HepG2 (cell line): ENCODE measurements at regions not wholly inside any gene's neighbourhood (a gene's known extent, or its start where the extent isn't known, plus 50 kb on each side); places are given as distances from the start of the nearest gene placed in this dataset.

ENCODE experiments used
- ATAC-seq: fragments of 200-7000 bp; cut with Tn5 transposase; 3 replicates; pipeline ENCODE4 v1.9.1; 2020; ENCODE audit warnings: mild to moderate bottlenecking, moderate library complexity
- BruUV-seq: library from RNA; stranded (reverse); fragments of 400-500 nt; replicated peaks from 2 replicates; lab custom pipeline; 2021; lab: Mats Ljungman, UMichigan
- CTCF ChIA-PET: fragments of 300-600 bp; formaldehyde crosslinking; extraction: SDS; loops from one replicate; lab custom pipeline; 2021; ENCODE audit warnings: low total read pairs, inconsistent platforms, low intra/inter-chr PET ratio; lab: Yijun Ruan, JAX
- POLR2A ChIA-PET: fragments of 350-600 bp; sonication (Branson Sonifier 250); formaldehyde crosslinking; loops from one replicate; lab custom pipeline; 2020; ENCODE audit warnings: antibody characterized with exemption, inconsistent platforms; lab: Yijun Ruan, JAX
- DNase-seq: peaks from one replicate; pipeline ENCODE4 v3.0.0-alpha.2; 2015; ENCODE audit warnings: low spot score
- FAIRE-seq: peaks from 3 replicates; lab custom pipeline; 2011; peaks lifted over from hg19 to GRCh38; lab: Jason Lieb, UNC
- H2AFZ ChIP-seq: one replicate; pipeline ENCODE4 v1.6.1; 2011; ENCODE audit warnings: low read length, inconsistent platforms
- H3K27ac ChIP-seq: fragments of 300-600 bp; 3 replicates; pipeline ENCODE4 v1.8.0; 2011; ENCODE audit warnings: mixed run types, mild to moderate bottlenecking, mixed read lengths, low read length, inconsistent platforms; ENCODE audit not compliant: insufficient read depth; ENCODE audit errors: extremely low read length
- H3K27me3 ChIP-seq, 2 experiments: fragments of 200-600 bp in 1 of 2; 2 replicates in 1 of 2; 3 replicates in 1 of 2; pipeline versions ENCODE4 v1.6.0 to v1.8.0; 2011; ENCODE audit warnings: low read length in 2 of 2, mild to moderate bottlenecking in 2 of 2, moderate library complexity in 2 of 2, inconsistent platforms in 1 of 2; ENCODE audit not compliant: insufficient read depth in 2 of 2, control insufficient read depth in 1 of 2
- H3K36me3 ChIP-seq, 2 experiments: fragments of 200-600 bp in 1 of 2; replicated peaks in 1 of 2; 2 replicates in 1 of 2; 3 replicates in 1 of 2; pipeline versions ENCODE4 v1.5.1 to v1.8.0; 2011; ENCODE audit warnings: low read length in 2 of 2, inconsistent platforms in 1 of 2; ENCODE audit not compliant: insufficient read depth in 2 of 2, control insufficient read depth in 1 of 2
- H3K4me1 ChIP-seq: 2 replicates; pipeline ENCODE4 v1.5.1; 2012; ENCODE audit warnings: low read length, inconsistent platforms; ENCODE audit not compliant: insufficient read depth
- H3K4me2 ChIP-seq: 2 replicates; pipeline ENCODE4 v1.6.0; 2011; ENCODE audit warnings: low read depth, low read length, inconsistent platforms
- H3K4me3 ChIP-seq, 3 experiments: fragments of 200-600 bp in 1 of 3; sonication (generic), shearing (Covaris generic) in 1 of 3; replicated peaks in 1 of 3; 2 replicates each; pipeline ENCODE4 v1.5.1; 2011 to 2016; ENCODE audit warnings: low read length in 3 of 3, inconsistent platforms in 2 of 3, low read depth in 2 of 3, mild to moderate bottlenecking in 2 of 3, control low read depth in 1 of 3, mixed read lengths in 1 of 3; ENCODE audit not compliant: insufficient read depth in 1 of 3
- H3K79me2 ChIP-seq: one replicate; pipeline ENCODE4 v1.6.1; 2011; ENCODE audit warnings: low read length, inconsistent platforms; ENCODE audit not compliant: insufficient read depth
- H3K9ac ChIP-seq: 2 replicates; pipeline ENCODE4 v1.6.0; 2011; ENCODE audit warnings: mild to moderate bottlenecking, low read depth, low read length, inconsistent platforms; ENCODE audit not compliant: insufficient read depth
- H3K9me3 ChIP-seq: 2 replicates; pipeline ENCODE4 v1.5.1; 2012; ENCODE audit warnings: mild to moderate bottlenecking, low read length
- H4K20me1 ChIP-seq: 2 replicates; pipeline ENCODE4 v1.6.0; 2011; ENCODE audit warnings: inconsistent platforms, mild to moderate bottlenecking, low read length, moderate library complexity; ENCODE audit not compliant: insufficient read depth
- CCDC6 ChIP-seq: sonication (generic); formaldehyde crosslinking; IDR thresholded peaks from 2 replicates; pipeline ENCODE4 v1.8.1; 2022; ENCODE audit warnings: mild to moderate bottlenecking, missing genetic modification reagents, moderate library complexity
- DNMT3B ChIP-seq: conservative IDR thresholded peaks from 2 replicates; pipeline ENCODE4 v1.6.1; 2016; ENCODE audit warnings: missing biosample characterization, control low read depth
- GZF1 ChIP-seq: sonication (generic); formaldehyde crosslinking; IDR thresholded peaks from 2 replicates; pipeline ENCODE4 v1.5.1; 2020; ENCODE audit warnings: mild to moderate bottlenecking, missing genetic modification reagents
- MAFF ChIP-seq: IDR thresholded peaks from 2 replicates; pipeline ENCODE4 v1.6.1; 2011; ENCODE audit warnings: low read depth, low read length, improper control_type of control experiment
- MAFK ChIP-seq, 2 experiments: IDR thresholded peaks in 1 of 2; conservative IDR thresholded peaks in 1 of 2; 2 replicates each; pipeline ENCODE4 v1.6.1; 2011; ENCODE audit warnings: improper control_type of control experiment in 2 of 2, low read length in 2 of 2
- MEF2D ChIP-seq: sonication (generic); formaldehyde crosslinking; IDR thresholded peaks from 2 replicates; pipeline ENCODE4 v1.5.1; 2020; ENCODE audit warnings: mild to moderate bottlenecking, missing genetic modification reagents
- RARA ChIP-seq: IDR thresholded peaks from 2 replicates; pipeline ENCODE4 v1.6.1; 2016; ENCODE audit warnings: missing genetic modification reagents, missing compliant biosample characterization
- SYNCRIP ChIP-seq: fragments of 200-400 bp; formaldehyde crosslinking; IDR thresholded peaks from 2 replicates; pipeline ENCODE4 v1.6.1; 2018; ENCODE audit warnings: mild to moderate bottlenecking, low read depth, low read length; ENCODE audit not compliant: insufficient read depth
- TOE1 ChIP-seq: sonication (generic); formaldehyde crosslinking; IDR thresholded peaks from 2 replicates; pipeline ENCODE4 v1.4.0; 2020; ENCODE audit warnings: mild to moderate bottlenecking, missing genetic modification reagents
- ZKSCAN1 ChIP-seq: fragments of 150-350 bp; IDR thresholded peaks from 2 replicates; pipeline ENCODE4 v1.6.1; 2014; ENCODE audit warnings: low read length
- ZNF180 ChIP-seq: sonication (generic); formaldehyde crosslinking; IDR thresholded peaks from 2 replicates; pipeline ENCODE4 v1.4.0; 2020; ENCODE audit warnings: low read depth, missing genetic modification reagents, borderline replicate concordance
- ZNF441 ChIP-seq: sonication (generic); formaldehyde crosslinking; IDR thresholded peaks from 2 replicates; pipeline ENCODE4 v1.7.0; 2021; ENCODE audit warnings: missing genetic modification reagents, borderline replicate concordance
- ZNF615 ChIP-seq: sonication (generic); formaldehyde crosslinking; IDR thresholded peaks from 2 replicates; pipeline ENCODE4 v1.5.0; 2020; ENCODE audit warnings: mild to moderate bottlenecking, missing genetic modification reagents, borderline replicate concordance
- WGBS: methylation state at CpG from one replicate; pipeline ENCODE4 v1.1.6; 2017; ENCODE audit warnings: low lambda C conversion rate; 5-methylcytosine and 5-hydroxymethylcytosine counted together
- in situ Hi-C: cut with HindIII; loops from 2 replicates; pipeline ENCODE4 v1.10.0; 2017; ENCODE audit warnings: low pct_unique_long_range_greater_than_20kb; ENCODE audit not compliant: extremely low pct_ligation_motif_present
- intact Hi-C: fragments of 100-400 bp; cut with micrococcal nuclease; formaldehyde crosslinking; loops from one replicate; pipeline ENCODE4 v1.10.0; 2022; ENCODE audit not compliant: unreplicated experiment
- TF ChIP-seq, protein P1 (sequence below): sonication (generic); formaldehyde crosslinking; IDR thresholded peaks from 2 replicates; pipeline ENCODE4 v1.9.0; 2021; ENCODE audit warnings: missing genetic modification reagents, borderline replicate concordance
- TF ChIP-seq, protein P2 (sequence below): sonication (generic); formaldehyde crosslinking; conservative IDR thresholded peaks from 2 replicates; pipeline ENCODE4 v1.8.0; 2022; ENCODE audit warnings: low read depth, missing genetic modification reagents

DNA sequence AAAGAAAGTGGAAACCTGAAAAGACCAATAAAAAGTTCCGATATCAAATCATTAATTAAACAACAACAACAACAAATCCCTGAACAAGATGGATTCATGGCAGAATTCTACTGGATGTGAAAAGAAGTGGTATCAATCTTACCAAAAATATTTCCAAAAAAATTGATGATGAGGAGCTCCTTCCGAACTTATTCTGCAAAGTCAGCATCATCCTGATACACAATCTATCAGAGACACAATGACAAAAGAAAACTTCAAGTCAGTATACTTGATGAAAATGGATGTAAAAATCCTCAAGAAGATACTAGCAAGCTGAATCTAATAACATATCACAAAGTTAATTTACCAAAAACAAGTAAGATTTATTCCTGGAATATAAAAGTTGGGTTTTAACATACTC is 881.8 kb downstream of the SI start:
- TF ChIP-seq TOE1 (CRISPR knock-in tag) (no peak), MAFF (peak; percentile 79), MAFK (conservative IDR thresholded peaks at IDR 0.05 in 1 of 2, IDR thresholded peaks at IDR 0.05 in 1 of 2; ENCODE audit: low read length in 2 of 2) (peak; percentile 71 to 84)
- ChIA-PET POLR2A (no interaction called here), CTCF (no interaction called here)
- Histone ChIP-seq H3K4me2 (no peak overlapping the region), H4K20me1 (no peaks in the 10 kb centered on the region), H3K4me1 (no peaks in the 10 kb centered on the region), H3K79me2 (no peaks in the 10 kb centered on the region), H2AFZ (no peak overlapping the region), H3K9me3 (no peaks in the 10 kb centered on the region), H3K4me3 (no peak overlapping the region), H3K27me3 (no peaks in the 10 kb centered on the region; a peak in 1 of 5 replicates), H3K36me3 (no peaks in the 10 kb centered on the region), H3K9ac (no peak overlapping the region), H3K27ac (no peak overlapping the region)
- DNase-seq (no peak), ATAC-seq (no peak), FAIRE-seq (no peak)
- WGBS = 4% methylated on average over 2 of the region's 2 CpGs
- intact Hi-C loops (no loop called here), in situ Hi-C loops (no loop called here)
- no TSS peak for BruUV-seq

DNA sequence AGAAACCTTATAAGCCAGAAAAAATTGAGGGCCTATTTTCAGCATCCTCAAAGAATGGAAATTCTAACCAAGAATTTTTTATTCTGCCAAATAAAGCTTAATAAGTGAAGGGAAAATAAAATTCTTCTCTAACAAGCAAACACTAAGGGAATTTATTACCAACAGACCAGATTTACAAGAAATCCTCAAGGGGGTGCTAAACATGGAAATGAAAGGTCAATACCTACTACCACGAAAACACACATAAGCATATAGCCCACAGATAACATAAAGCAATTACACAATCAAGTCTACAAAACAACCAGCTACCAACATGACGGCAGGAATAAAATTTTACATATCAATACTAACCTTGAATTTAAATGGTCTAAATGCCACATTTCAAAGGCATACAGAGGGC is 883.5 kb downstream of the SI start:
- FAIRE-seq (peak; percentile 12), ATAC-seq (no peak), DNase-seq (peak; percentile 1)
- in situ Hi-C loops = no loop called here
- BruUV-seq = no TSS peak
- no peaks in the 10 kb centered on the region for H3K4me1 ChIP-seq
- WGBS = 5% methylated on average over 2 of the region's 2 CpGs
- no peaks in the 10 kb centered on the region for H4K20me1 ChIP-seq
- H3K27me3 ChIP-seq = no peaks in the 10 kb centered on the region; a peak in 1 of 5 replicates
- no peak overlapping the region for H3K9ac ChIP-seq
- H2AFZ ChIP-seq = no peak overlapping the region
- ChIA-PET POLR2A (no interaction called here), CTCF (interaction anchor here (1.3 kb wide), 1 partner anchor 991 kb away, joined by 5 read pairs; no protein-coding TSS in a partner anchor)
- intact Hi-C loops = no loop called here
- no peak overlapping the region for H3K27ac ChIP-seq
- no peaks in the 10 kb centered on the region for H3K36me3 ChIP-seq
- no peaks in the 10 kb centered on the region for H3K79me2 ChIP-seq
- no peak overlapping the region for H3K4me3 ChIP-seq
- H3K9me3 ChIP-seq = no peaks in the 10 kb centered on the region
- H3K4me2 ChIP-seq = no peak overlapping the region
- TF ChIP-seq RARA (no peak), CCDC6 (no peak), SYNCRIP (no peak), GZF1 (CRISPR knock-in tag) (no peak), ZNF615 (CRISPR knock-in tag) (no peak), DNMT3B (CRISPR knock-in tag) (no peak), ZNF441 (no peak), MEF2D (CRISPR knock-in tag) (no peak), ZNF180 (CRISPR knock-in tag) (no peak), ZKSCAN1 (no peak)
- TF ChIP-seq, protein P1, sequence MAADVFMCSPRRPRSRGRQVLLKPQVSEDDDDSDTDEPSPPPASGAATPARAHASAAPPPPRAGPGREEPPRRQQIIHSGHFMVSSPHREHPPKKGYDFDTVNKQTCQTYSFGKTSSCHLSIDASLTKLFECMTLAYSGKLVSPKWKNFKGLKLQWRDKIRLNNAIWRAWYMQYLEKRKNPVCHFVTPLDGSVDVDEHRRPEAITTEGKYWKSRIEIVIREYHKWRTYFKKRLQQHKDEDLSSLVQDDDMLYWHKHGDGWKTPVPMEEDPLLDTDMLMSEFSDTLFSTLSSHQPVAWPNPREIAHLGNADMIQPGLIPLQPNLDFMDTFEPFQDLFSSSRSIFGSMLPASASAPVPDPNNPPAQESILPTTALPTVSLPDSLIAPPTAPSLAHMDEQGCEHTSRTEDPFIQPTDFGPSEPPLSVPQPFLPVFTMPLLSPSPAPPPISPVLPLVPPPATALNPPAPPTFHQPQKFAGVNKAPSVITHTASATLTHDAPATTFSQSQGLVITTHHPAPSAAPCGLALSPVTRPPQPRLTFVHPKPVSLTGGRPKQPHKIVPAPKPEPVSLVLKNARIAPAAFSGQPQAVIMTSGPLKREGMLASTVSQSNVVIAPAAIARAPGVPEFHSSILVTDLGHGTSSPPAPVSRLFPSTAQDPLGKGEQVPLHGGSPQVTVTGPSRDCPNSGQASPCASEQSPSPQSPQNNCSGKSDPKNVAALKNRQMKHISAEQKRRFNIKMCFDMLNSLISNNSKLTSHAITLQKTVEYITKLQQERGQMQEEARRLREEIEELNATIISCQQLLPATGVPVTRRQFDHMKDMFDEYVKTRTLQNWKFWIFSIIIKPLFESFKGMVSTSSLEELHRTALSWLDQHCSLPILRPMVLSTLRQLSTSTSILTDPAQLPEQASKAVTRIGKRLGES (CRISPR knock-in tag) = no peak
- TF ChIP-seq, protein P2, sequence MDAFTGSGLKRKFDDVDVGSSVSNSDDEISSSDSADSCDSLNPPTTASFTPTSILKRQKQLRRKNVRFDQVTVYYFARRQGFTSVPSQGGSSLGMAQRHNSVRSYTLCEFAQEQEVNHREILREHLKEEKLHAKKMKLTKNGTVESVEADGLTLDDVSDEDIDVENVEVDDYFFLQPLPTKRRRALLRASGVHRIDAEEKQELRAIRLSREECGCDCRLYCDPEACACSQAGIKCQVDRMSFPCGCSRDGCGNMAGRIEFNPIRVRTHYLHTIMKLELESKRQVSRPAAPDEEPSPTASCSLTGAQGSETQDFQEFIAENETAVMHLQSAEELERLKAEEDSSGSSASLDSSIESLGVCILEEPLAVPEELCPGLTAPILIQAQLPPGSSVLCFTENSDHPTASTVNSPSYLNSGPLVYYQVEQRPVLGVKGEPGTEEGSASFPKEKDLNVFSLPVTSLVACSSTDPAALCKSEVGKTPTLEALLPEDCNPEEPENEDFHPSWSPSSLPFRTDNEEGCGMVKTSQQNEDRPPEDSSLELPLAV (CRISPR knock-in tag) = no peak
